ENCODE measurements at regions not wholly inside any gene's neighbourhood (a gene's known extent, or its start where the extent isn't known, plus 50 kb on each side); places are given as distances from the start of the nearest gene placed in this dataset.

- in situ Hi-C loops (cut with HindIII; ENCODE audit: low sequenced_read_pairs): no loop called here
- TF ChIP-seq CTCF (IDR thresholded peaks at IDR 0.05; ENCODE audit: low read depth, low read length, missing control alignments): no peak
- DNase-seq (ENCODE audit: low read depth): no peak
- no peak overlapping the region for H3K4me3 ChIP-seq (ENCODE audit: low read depth, low read length)
Measured at GRCh38 chr6:170165471-170166117, 125.3 kb downstream of the DLL1 start.

- in situ Hi-C loops (cut with HindIII; ENCODE audit: low sequenced_read_pairs): no loop called here
- no peak for DNase-seq (ENCODE audit: low read depth)
- H3K4me3 ChIP-seq (ENCODE audit: low read depth, low read length): no peak overlapping the region
- TF ChIP-seq CTCF (IDR thresholded peaks at IDR 0.05; ENCODE audit: low read depth, low read length, missing control alignments): no peak
Measured at GRCh38 chr6:170165085-170165470, 125.8 kb downstream of the DLL1 start.

- TF ChIP-seq CTCF (IDR thresholded peaks at IDR 0.05; ENCODE audit: low read depth, low read length, missing control alignments): no peak
- no peak overlapping the region for H3K4me3 ChIP-seq (ENCODE audit: low read depth, low read length)
- in situ Hi-C loops (cut with HindIII; ENCODE audit: low sequenced_read_pairs): no loop called here
- no peak for DNase-seq (ENCODE audit: low read depth)
Measured at GRCh38 chr6:170164271-170164900, 126.5 kb downstream of the DLL1 start.

- TF ChIP-seq CTCF (IDR thresholded peaks at IDR 0.05; ENCODE audit: low read depth, low read length, missing control alignments): no peak
- in situ Hi-C loops (cut with HindIII; ENCODE audit: low sequenced_read_pairs): no loop called here
- H3K4me3 ChIP-seq (ENCODE audit: low read depth, low read length): no peak overlapping the region
- no peak for DNase-seq (ENCODE audit: low read depth)
Measured at GRCh38 chr6:170163405-170164170, 127.3 kb downstream of the DLL1 start.

- DNase-seq (ENCODE audit: low read depth): no peak
- in situ Hi-C loops (cut with HindIII; ENCODE audit: low sequenced_read_pairs): no loop called here
- no peak for TF ChIP-seq CTCF (IDR thresholded peaks at IDR 0.05; ENCODE audit: low read depth, low read length, missing control alignments)
- no peak overlapping the region for H3K4me3 ChIP-seq (ENCODE audit: low read depth, low read length)
Measured at GRCh38 chr6:170162775-170163404, 128.0 kb downstream of the DLL1 start.

- no peak for TF ChIP-seq CTCF (IDR thresholded peaks at IDR 0.05; ENCODE audit: low read depth, low read length, missing control alignments)
Measured at GRCh38 chr6:170162011-170162774, 128.7 kb downstream of the DLL1 start.

More at GRCh38 chr6:170162011-170162774, 128.7 kb downstream of the DLL1 start:
- no peak for DNase-seq (ENCODE audit: low read depth)
- in situ Hi-C loops (cut with HindIII; ENCODE audit: low sequenced_read_pairs): no loop called here
- H3K4me3 ChIP-seq (ENCODE audit: low read depth, low read length): no peak overlapping the region

Data from astrocyte of the cerebellum (primary cell).